ENCODE measurements at regions not wholly inside any gene's neighbourhood (a gene's known extent, or its start where the extent isn't known, plus 50 kb on each side); places are given as distances from the start of the nearest gene placed in this dataset.
A peak's percentile ranks its signal among the peaks of the same experiment; 100 is the strongest.
"Not testable (repeated sequence)": the region's sequence is repeated elsewhere in the genome, so short reads cannot be mapped to it uniquely, and the experiment has no call there.

DNA sequence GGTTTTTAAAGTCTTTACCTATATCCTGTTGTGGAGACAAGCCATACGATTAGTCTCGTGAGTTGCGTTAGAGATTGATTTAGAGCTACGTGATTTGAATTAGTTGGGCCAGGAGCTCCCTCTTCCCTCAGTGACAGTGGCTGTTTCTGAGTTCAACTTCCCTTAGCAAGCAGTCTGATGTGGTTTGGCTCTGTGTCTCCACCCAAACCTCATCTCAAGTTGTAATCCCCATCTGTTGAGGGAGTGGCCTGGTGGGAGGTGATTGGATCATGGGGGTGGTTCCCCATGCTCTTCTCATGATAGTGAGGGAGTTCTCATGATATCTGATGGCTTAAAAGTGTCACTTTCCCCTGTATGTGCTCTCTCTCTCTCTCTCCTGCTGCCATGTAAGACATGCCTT, 192.9 kb upstream of the PTGFR start:
- DNase-seq (ENCODE audit: low spot score): no peak

DNA sequence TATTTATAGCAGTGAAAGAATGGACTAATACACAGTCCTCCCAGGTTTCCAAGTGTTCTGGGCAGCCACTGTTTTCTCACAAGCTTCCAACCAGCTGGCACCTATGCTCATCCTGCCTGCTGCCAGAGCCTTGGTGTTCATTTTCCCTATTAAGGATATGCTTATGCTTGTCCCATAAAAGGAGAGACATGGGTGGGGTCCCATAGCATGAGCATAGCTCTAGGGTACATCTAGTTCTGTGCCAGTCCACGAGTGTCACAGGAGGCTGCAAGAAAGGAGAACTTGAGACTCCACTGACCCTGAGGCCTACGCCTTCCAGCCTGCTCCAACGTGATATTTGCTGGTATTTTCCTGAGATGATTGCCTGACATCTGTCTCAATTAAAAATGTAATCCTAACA, 192.4 kb upstream of the PTGFR start:
- no peak for DNase-seq (ENCODE audit: low spot score)

DNA sequence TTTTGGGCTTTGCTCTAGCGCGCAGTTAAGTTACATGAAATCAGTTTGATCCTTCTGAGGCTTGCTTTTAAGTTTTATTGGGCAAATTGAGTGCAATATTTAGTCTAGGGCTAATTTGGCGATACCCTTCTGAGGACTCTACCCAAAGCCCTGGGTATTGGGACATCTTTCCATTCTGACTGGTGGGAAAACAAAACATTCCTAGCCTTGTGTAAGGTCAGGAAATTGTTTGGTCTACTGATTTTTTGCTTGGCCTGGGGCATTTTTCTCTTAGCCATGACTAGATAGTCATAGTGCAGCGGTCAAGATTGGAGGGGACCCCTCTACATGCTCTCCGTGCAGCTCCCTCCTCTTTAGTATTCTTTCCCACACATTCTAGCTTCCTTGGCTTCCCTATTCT, 189.6 kb upstream of the PTGFR start:
- no peak for DNase-seq (ENCODE audit: low spot score)

DNA sequence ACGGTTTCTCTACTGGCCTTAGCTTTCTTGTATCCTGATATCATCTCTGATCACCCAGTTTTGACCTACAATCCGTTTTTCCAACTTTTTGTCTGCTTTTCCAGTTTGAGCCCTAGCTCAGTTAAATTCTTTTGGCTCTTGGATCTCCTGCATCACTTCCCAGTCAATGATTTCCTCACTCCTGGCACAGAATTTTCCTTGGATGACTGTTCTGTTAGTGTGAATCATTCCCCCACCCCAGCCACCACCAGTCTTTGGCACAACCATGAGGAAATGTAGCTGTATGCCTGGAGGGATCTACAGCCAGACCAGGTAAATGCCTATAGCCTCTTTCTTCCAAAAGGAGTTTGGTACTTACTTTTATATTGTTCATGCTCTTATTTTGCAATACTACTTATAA, 187.2 kb upstream of the PTGFR start:
- DNase-seq (ENCODE audit: low spot score): peak; percentile 94

DNA sequence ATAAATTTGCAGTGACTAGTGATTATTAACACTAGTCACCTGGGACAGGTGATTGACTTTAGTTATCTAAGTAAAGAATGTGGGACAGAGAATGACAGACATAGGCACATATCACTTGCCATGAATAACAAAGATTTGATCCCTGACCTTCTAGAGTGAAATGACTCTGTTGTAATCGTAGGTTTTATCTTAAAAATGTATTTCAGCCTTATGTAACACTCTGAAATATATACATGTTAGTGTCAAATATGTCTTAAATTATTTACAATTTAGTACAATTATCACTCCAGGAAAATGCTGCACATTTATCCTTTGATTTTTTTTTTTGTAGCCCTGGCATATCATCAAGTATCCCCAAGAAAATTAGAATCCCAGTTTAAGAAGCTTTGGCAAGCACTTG, 186.4 kb upstream of the PTGFR start:
- no peak for DNase-seq (ENCODE audit: low spot score)

DNA sequence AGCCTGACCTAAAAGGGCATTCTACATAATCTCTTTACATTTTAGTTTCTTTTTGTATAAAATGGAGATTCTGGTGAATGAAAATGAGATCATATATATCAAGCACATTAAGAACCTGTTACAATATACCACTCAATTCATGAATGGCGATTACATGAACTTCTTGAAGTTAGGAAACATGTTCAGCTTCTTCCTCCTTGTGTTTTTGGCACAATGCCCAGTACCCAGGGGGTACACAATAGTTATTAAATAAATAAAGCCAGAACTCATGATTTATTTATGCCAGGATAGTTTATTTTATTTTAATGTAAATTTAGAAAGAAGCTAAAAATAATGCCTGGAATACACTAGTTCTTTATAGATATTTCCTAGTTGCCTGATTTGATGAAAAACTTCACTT, 186.0 kb upstream of the PTGFR start:
- no peak for DNase-seq (ENCODE audit: low spot score)

DNA sequence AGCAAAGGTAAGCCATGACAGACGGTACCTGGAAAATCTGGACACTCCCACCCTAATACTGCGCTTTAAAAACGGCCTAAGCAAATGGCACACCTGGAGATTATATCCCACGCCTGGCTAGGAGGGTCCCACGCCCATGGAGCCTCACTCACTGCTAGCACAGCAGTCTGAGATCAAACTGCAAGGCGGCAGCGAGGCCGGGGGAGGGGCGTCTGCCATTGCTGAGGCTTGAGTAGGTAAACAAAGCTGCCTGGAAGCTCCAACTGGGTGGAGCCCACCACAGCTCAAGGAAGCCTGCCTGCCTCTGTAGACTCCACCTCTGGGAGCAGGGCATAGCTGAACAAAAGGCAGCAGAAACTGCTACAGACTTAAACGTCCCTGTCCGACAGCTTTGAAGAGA, 180.5 kb upstream of the PTGFR start:
- DNase-seq (ENCODE audit: low spot score): not testable (repeated sequence)

DNA sequence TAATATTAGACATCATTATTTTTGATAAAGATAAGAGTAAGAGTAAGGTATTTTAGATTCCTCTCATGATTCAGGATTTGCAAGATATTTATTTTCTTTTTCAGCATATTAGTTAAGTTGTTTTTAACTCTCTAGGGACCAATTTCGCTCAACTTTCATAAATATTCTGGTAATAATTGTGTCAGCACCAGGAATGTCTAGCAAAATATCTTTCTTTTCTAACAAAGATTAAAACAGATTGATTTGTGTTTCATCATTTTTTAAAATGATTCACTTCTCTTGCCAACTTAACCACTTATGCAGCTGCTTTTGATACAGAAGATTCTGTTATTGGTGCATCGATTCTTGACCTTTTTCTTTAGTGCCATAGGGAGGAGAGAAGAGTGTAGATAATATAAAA, 172.8 kb upstream of the PTGFR start:
- DNase-seq (ENCODE audit: low spot score): no peak

DNA sequence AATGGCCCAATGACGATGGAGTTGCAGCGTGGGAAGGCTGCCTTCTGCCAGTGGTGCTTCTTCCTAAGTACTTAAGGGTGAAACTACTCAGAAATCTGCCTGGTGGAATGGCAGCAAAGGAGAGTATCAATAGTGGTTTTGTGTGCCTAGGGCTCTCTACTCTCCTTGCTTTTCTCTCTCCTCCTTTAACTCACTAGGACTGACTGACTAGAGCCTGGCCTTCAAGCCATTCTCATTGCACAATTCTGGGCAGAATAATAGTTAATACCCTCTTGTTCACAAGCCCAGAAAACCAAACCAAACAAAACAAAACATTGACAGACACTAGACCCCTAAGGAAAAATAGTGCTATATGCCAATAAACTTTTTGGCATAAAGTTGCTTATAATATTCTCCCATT, 171.2 kb upstream of the PTGFR start:
- no peak for DNase-seq (ENCODE audit: low spot score)

DNA sequence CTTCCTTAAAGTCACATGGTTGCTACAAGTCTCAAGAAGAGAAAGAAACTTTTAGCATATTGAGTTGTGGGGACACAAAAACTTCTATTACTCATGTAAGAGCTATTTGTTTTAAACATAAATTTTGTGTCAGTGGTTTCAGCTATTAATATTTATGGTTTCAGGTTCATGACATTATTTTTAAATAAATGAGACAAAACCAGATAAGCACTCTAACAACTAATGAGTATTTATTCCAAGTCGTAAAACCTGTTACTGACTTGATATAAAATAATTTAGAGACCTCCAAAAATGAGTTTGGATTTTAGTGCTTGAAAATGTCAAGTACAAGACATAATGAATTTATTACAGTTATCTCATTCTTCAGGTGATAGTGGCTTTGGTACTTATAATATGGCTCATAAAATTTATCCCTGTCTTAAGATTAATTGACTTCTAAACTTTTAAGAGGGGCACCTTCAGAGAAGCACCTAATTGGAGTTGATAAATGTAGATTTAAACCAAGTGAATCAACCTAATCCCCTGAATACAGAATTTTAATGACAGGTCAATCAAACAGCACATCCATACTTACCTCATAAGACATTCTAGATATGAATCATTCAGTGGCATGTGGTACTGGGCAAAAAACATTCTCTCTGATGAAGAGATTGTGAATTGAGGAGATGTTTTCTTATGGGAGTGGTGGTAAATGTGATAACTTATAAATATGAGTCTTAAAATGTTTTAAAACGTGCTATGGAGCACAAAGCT, 167.7 kb upstream of the PTGFR start:
- DNase-seq (ENCODE audit: low spot score): no peak

DNA sequence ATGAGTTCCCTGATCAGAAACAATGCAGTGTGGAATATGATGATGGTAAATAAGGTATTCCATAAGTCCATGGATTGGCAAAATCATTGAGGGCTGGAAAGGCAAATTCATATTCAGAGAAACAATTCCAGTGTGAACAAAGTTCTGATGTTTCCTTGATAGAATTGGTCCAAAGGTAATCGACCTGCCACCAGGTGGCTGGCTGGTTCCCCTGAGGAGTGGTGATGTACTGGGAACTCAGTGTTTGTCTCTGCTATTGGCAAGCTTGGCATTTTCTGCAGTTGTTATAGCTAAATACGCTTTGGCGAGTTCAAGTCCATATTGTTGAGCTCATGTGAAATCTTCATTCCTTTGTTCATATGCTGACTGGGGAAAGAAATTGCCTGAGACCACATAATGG, 165.5 kb upstream of the PTGFR start:
- no peak for DNase-seq (ENCODE audit: low spot score)

DNA sequence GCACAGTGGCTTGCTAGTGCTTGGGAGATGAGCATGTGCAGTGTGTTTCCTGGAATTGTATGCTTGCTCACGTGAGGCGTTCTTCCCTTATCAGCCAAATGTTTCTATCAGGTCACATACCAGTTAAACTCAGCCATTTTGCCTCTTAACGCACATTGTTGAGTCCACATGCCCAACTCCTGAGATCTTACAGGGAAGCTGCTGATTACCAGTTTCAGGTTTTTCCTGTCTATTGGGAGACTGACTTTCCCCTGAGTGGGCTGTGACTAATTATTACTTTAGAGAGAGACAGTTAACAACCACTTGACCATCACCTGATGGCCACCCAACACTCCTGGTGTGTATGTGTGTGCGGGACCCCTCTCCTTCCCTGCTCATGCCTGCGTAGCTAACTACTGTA, 161.3 kb upstream of the PTGFR start:
- no peak for DNase-seq (ENCODE audit: low spot score)

DNA sequence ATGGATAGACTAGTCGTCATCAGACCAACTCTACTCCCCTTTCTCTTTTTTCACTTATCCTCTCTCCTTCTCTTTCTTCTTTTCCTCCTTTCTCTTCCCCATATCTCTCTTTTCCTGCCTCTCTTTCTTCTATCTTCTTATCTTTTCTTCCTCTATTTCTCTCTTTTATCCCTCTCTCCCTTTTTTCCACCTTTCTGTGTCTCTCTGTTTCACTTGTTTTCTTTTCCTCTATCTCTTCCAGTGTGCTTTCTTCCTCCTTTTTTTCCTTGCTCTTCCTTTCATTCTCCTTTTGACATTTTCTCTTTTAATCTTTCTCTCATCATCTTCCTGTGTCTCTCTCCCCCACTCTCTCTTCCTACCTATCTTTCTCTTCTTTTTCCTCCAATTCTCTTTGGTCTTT, 159.0 kb upstream of the PTGFR start:
- no peak for DNase-seq (ENCODE audit: low spot score)

DNA sequence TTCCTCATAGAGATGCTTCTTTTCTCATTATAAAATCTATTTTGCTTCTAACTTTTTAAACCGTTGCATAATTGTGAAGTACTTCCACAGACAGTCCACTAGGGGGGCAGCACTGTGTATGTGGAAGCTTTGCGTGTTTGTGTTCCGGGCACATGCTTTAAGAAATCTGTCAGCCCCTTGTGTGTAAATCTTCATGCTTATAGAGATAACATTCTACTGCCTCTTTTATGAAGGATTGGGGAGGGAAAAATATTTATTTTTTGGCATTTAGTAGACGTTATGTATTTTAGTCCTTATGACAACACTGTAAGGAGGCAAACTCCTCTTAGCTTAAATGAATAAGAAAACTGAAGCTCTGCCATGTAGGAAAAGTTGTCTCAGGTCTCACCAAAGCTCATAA, 157.3 kb upstream of the PTGFR start:
- no peak for DNase-seq (ENCODE audit: low spot score)

DNA sequence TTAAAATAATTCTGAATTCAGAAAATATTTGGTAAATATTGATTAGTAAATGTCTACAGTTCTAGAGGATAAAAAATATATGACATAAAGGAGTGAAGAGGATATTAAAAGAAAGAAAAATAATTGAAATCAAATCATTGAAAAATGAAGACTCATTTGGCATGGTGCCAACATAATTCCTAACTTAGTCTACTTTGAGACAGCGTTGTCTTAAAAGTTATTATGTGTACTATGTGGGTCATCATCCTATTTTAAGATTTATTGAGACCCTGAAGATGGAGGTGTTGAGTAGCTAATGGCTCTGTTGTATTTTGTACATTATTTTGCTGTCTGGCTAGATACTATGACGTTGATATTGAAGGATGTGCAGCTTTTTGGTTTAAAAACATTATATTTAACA, 156.7 kb upstream of the PTGFR start:
- DNase-seq (ENCODE audit: low spot score): no peak

DNA sequence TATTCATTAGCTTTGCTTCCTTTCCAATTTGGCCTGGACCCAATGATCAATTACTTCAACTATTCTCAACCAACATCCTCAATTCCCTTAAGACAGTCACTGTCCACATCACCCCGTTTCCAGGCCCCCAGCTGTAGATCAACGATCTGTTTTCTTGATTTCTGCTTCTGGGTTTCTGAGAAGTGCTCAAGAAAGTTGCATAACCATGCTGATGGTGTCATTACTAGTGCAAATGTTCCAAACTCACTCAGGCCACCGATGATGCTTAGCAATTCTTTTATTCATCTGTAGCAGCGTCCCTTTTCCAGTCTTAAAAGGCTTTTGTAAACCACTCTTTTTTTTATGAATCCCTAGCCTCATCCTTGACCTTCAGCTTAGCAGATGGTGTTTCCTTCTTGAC, 155.8 kb upstream of the PTGFR start:
- peak; percentile 10 for DNase-seq (ENCODE audit: low spot score)

DNA sequence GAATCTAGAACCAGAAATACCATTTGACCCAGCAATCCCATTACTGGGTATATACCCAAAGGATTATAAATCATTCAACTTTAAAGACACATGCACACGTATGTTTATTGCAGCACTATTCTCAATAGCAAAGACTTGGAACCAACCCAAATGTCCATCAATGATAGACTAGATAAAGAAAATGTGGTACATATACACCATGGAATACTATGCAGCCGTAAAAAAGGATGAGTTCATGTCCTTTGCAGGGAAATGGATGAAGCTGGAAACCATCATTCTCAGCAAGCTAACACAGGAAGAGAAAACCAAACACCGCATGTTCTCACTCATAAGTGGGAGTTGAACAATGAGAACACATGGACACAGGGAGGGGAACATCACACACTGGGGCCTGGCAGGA, 154.0 kb upstream of the PTGFR start:
- DNase-seq (ENCODE audit: low spot score): not testable (repeated sequence)

DNA sequence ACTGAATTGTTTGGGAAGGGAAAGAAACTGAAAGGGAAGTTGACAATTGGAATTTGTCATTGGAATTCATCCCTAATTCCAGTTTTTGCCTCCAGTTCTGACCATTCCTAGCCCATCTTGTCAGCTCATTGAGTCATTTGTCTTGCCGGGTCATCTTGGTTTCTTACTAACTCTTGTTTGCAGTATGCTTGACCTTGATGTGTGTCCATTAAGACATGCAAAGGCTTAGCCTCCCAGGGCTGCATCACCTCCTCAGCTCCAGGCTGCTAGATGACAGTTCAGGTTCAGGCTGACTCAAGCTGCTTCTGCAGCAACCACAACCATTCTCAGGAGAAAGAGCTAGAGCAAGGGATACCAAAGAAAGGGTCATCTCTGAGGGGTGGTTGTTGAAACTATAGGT, 151.3 kb upstream of the PTGFR start:
- peak; percentile 48 for DNase-seq (ENCODE audit: low spot score)

DNA sequence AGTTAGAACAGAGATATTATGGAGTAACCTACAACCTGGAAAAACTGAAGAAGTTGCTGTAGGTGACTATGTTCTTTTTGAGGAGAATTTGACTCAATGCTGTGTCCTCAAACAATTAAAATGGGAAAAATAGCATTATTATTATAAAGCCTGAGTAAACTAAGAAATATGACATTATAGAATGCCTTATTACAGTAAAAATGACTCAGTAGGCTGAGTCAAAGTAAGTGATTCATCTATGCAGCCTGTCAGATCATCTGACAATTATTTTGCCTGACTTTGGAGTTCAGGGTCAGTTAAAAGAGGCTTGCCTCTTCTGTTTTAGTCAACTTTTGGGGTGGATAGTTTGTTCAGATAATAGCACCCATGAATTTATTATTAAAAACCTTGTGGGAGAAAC, 150.8 kb upstream of the PTGFR start:
- DNase-seq (ENCODE audit: low spot score): peak; percentile 62

DNA sequence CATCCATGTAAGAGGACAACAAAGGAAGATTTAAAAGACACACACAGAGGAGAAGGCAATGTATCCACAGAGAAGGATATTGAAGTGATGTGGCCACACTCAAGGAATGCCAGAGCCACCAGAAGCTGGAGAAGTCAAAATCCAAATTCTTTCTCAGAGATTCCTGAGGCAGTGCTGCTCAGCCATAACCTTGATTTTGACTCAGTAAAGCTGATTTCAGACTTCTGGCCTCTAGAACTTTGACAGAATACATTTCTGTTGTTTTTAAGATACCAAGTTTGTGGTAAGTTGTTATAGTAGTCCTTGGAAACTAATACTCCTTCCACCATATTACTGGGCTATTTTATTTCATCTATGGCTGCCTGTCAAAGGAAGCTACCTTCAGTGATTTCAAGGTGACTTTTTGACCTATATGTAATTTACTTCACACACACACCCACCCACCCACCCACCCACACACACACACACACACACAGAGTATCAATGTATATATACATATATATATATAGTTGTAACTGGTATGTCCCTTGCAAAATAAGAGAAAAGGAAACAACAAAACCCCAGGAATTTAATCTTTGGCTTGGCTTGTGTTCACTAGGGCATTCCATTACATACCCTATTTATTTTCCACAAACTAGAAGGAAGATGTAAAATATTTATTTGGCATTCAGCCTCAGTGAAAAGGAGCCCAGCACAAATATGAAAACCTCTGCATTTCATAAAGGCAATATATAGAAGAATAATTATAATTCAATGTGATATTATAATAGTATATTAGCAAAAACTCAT, 142.1 kb upstream of the PTGFR start:
- DNase-seq (ENCODE audit: low spot score): no peak

DNA sequence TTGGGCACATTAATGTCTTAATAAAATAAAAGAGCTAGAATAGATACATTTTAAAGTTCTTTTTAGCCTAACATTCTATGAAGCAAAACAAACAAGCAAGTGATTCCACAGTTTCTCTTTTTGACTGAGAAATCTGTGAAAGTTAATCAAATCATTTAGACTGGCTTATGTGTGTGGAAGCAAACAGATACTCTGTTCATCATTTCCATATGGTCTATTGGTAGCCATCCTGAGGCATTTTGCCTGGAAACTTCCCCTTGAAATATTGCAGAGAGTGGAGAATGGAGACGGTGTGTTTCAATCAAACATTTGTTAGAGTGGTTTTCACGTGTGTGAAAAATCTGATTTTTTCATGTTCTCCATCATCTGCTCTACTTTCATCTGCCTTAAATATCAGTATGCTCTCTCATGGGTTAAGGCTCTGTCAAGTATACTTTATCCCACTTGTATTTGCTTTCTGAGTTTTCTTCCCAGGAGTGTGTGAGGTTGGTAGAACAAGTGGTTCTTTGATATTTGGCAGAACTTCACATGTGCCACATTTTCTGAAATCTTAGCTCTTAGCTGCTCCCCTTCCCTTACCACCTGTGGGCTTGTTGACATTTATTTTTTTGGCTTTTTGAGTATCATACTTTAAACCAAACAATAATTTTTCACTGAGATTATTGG, 139.1 kb upstream of the PTGFR start:
- DNase-seq (ENCODE audit: low spot score): no peak

DNA sequence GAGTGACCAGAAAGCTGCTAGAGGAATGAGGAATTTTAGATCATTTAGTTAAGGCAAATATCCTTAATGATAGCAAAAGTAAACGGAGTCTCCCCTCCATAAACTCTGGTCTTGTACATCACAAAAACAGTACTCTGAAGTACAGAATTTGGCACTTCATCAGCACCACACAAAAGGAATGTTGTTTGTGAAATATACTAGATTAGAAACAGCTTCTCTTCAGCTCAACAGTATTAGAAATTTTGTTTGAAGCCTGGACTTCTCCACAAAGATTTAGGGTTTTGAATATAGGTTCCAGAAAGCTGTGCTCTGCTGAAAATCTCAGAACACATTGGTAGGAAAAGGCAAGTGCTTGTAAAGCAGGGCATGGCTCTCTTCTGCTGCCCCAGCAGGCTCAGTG, 135.1 kb upstream of the PTGFR start:
- peak; percentile 47 for DNase-seq (ENCODE audit: low spot score)

DNA sequence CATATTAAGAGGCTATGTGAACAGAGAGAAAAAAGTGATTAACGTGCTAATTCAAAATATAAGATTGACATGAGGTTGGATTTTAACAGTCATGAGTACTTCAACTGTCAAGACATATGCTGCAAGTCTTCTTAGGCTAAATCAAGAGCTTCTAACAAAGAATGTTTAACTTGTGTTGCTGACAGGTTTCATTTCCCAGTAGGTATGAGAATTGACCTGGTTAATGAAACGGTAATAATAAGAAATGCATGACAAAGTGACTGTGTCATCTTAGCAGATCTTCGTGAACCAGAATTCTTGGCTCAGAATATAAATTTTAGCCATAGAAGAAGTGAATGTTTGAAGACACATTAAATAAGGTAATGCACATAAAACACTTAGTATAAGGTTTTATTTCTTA, 132.6 kb upstream of the PTGFR start:
- no peak for DNase-seq (ENCODE audit: low spot score)
